Panc1 (cell line): ENCODE measurements at regions not wholly inside any gene's neighbourhood (a gene's known extent, or its start where the extent isn't known, plus 50 kb on each side); places are given as distances from the start of the nearest gene placed in this dataset.

Source experiments
- CTCF ChIP-seq: fragments of 450-650 bp; IDR thresholded peaks from 2 replicates; pipeline ENCODE4 v1.5.1; 2017; ENCODE audit warnings: mild to moderate bottlenecking
- POLR2AphosphoS5 ChIP-seq: IDR thresholded peaks from 2 replicates; pipeline ENCODE4 v1.6.1; 2012; ENCODE audit warnings: mild to moderate bottlenecking, low read depth, low read length, moderate library complexity
- REST ChIP-seq, 2 experiments: IDR thresholded peaks; 2 replicates each; pipeline ENCODE4 v1.6.1; 2011 to 2012; ENCODE audit warnings: low read depth in 2 of 2, control low read depth in 1 of 2, low read length in 1 of 2, mild to moderate bottlenecking in 1 of 2, moderate library complexity in 1 of 2; ENCODE audit not compliant: insufficient read depth in 1 of 2
- SIN3A ChIP-seq: IDR thresholded peaks from 2 replicates; pipeline ENCODE4 v1.6.1; 2012; ENCODE audit warnings: low read depth, mild to moderate bottlenecking, low read length, moderate library complexity, borderline replicate concordance; ENCODE audit not compliant: insufficient read depth
- TCF7L2 ChIP-seq: IDR thresholded peaks from 2 replicates; pipeline ENCODE4 v1.6.1; 2011; ENCODE audit warnings: mild to moderate bottlenecking, low read depth, low read length, inconsistent platforms

- TF ChIP-seq REST (IDR thresholded peaks at IDR 0.05; ENCODE audit: insufficient read depth in 1 of 2, low read depth in 2 of 2, low read length in 1 of 2) = no peak
- no peak for TF ChIP-seq CTCF
- no peak for TF ChIP-seq POLR2AphosphoS5
- TF ChIP-seq SIN3A = no peak
- no peak for TF ChIP-seq TCF7L2
These were observed 52.9 kb upstream of the RWDD3 start for GRCh38 chr1:95181096-95181495.
